ENCODE measurements at regions not wholly inside any gene's neighbourhood (a gene's known extent, or its start where the extent isn't known, plus 50 kb on each side); places are given as distances from the start of the nearest gene placed in this dataset.

GRCh38 chr2:15031745-15032240, 399.3 kb downstream of the LRATD1 start:
- no peaks in the 10 kb centered on the region for H3K4me1 ChIP-seq
- DNase-seq (no peak), ATAC-seq (no peak)
- intact Hi-C loops (cut with DNase I), result no loop called here
- H3K27ac ChIP-seq, result no peak overlapping the region
- TF ChIP-seq CTCF (IDR thresholded peaks at IDR 0.05) (no peak), POLR2A (IDR thresholded peaks at IDR 0.05) (no peak)
- no peaks in the 10 kb centered on the region for H3K27me3 ChIP-seq
- H3K36me3 ChIP-seq, result no peaks in the 10 kb centered on the region
- no peaks in the 10 kb centered on the region for H3K9me3 ChIP-seq
- WGBS (ENCODE audit: insufficient coverage, low coverage, low lambda C conversion rate, missing lambda C conversion rate), result 53% methylated on average over 4 of the region's 4 CpGs
- no peak overlapping the region for H3K4me3 ChIP-seq

DNA sequence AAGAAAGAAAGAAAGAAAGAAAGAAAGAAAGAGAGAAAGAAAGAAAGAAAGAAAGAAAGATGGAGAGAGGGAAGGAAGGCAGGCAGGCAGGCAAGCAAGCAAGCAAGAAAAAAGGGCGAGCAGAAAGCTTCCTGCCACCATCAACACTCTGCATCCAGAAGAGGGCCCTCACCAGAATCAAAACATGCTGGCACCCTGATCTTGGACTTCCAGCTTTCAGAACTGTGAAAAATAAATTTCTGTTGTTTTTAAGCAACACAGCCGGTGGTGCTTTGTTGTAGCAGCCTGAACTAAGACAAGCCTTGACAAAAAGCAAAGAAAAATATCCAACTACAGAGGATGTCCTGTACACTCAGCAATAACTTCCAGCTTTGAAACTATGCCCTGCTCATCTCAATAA, 401.7 kb downstream of the LRATD1 start:
- 50% methylated on average over 1 of the region's 2 CpGs for WGBS (ENCODE audit: insufficient coverage, low coverage, low lambda C conversion rate, missing lambda C conversion rate)
- H3K27me3 ChIP-seq, result no peaks in the 10 kb centered on the region
- intact Hi-C loops (cut with DNase I), result no loop called here
- DNase-seq, result no peak
- TF ChIP-seq CTCF (IDR thresholded peaks at IDR 0.05), result no peak
- no peak for TF ChIP-seq POLR2A (IDR thresholded peaks at IDR 0.05)
- no peak overlapping the region for H3K27ac ChIP-seq
- no peak for ATAC-seq
- no peaks in the 10 kb centered on the region for H3K36me3 ChIP-seq
- no peak overlapping the region for H3K4me3 ChIP-seq
- H3K9me3 ChIP-seq, result no peaks in the 10 kb centered on the region
- no peaks in the 10 kb centered on the region for H3K4me1 ChIP-seq

GRCh38 chr2:15034860-15035259, 402.3 kb downstream of the LRATD1 start:
- intact Hi-C loops (cut with DNase I), result no loop called here
- ATAC-seq (no peak), DNase-seq (no peak)
- Histone ChIP-seq H3K4me3 (no peak overlapping the region), H3K27me3 (no peaks in the 10 kb centered on the region), H3K9me3 (no peaks in the 10 kb centered on the region), H3K27ac (no peak overlapping the region), H3K4me1 (peaks cover 0 to 6% (median 0%) of the 10 kb centered on the region in 4 donors), H3K36me3 (no peaks in the 10 kb centered on the region)
- 43% methylated on average over 2 of the region's 2 CpGs for WGBS (ENCODE audit: insufficient coverage, low coverage, low lambda C conversion rate, missing lambda C conversion rate)
- no peak for TF ChIP-seq POLR2A (IDR thresholded peaks at IDR 0.05)
- no peak for TF ChIP-seq CTCF (IDR thresholded peaks at IDR 0.05)

DNA sequence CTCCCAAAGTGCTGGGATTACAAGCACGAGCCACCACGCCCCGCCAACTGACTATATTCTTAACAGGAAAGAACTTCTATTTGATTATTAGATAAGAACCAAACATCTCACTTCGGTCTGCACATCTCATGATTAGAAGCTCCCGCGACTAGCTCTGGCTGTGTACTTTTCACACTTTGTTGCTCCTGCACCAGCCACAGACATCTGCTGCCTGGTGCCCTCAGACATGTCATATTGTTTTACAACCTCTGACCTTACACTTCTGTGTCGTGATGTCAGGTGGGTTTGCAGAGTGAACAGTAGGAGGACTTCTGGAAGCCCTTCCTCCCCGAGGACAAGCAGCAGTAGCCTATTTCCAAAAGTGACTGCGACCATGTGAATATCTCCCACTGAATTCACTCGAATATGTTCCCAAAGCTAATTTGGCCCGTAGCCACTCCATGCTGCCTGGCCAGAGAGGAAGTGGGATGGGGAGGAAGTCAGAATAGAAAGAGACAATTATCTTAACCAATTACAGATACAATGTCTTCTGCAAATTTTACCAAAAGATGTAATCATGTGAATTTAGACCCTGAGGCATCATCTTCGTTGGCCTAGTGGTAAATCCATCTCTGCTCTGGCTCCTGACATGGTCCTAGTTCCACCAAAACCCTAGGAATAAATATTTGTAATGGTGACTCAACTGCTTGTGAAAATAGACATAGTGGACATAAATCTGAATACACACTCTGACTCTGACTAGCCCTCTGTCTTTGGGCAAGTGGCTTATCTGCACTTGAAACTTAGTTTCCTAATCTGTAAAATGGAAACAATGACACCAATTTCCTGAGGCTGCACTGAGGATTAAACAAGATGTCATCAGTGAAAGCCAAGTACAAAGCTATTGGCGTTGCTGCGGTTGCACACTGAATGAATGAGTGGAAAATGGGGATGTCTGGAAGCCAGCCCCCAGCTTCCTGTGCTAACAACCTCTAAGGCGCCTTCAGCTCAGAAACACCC, 406.1 kb downstream of the LRATD1 start:
- WGBS (ENCODE audit: insufficient coverage, low coverage, low lambda C conversion rate, missing lambda C conversion rate), result 41% methylated on average over 12 of the region's 15 CpGs
- no peaks in the 10 kb centered on the region for H3K27me3 ChIP-seq
- no peaks in the 10 kb centered on the region for H3K36me3 ChIP-seq
- H3K4me1 ChIP-seq, result peaks cover 0 to 42% (median 0%) of the 10 kb centered on the region in 4 donors
- no peak overlapping the region for H3K4me3 ChIP-seq
- H3K9me3 ChIP-seq, result no peaks in the 10 kb centered on the region
- no peak for ATAC-seq
- H3K27ac ChIP-seq, result no peak overlapping the region
- TF ChIP-seq CTCF (IDR thresholded peaks at IDR 0.05) (no peak), POLR2A (IDR thresholded peaks at IDR 0.05) (no peak)
- DNase-seq, result no peak
- intact Hi-C loops (cut with DNase I), result no loop called here
